SK-N-DZ (cell line): ENCODE measurements at regions not wholly inside any gene's neighbourhood (a gene's known extent, or its start where the extent isn't known, plus 50 kb on each side); places are given as distances from the start of the nearest gene placed in this dataset.

ENCODE experiments used
- DNase-seq: peaks from one replicate; pipeline ENCODE4 v3.0.0-alpha.2; 2015; ENCODE audit warnings: low spot score

GRCh38 chr21:43348170-43348766 is 78.7 kb downstream of the SIK1 start:
- no peak for DNase-seq

- no peak for DNase-seq
Observed at GRCh38 chr21:43347461-43348169, 79.3 kb downstream of the SIK1 start.

- DNase-seq, result no peak
Observed at GRCh38 chr21:43346551-43346950, 80.4 kb downstream of the SIK1 start.

- DNase-seq, result peak; percentile 29
Observed at GRCh38 chr21:43345746-43346409, 81.1 kb downstream of the SIK1 start.

GRCh38 chr21:43345046-43345745 is 81.7 kb downstream of the SIK1 start:
- no peak for DNase-seq

DNA sequence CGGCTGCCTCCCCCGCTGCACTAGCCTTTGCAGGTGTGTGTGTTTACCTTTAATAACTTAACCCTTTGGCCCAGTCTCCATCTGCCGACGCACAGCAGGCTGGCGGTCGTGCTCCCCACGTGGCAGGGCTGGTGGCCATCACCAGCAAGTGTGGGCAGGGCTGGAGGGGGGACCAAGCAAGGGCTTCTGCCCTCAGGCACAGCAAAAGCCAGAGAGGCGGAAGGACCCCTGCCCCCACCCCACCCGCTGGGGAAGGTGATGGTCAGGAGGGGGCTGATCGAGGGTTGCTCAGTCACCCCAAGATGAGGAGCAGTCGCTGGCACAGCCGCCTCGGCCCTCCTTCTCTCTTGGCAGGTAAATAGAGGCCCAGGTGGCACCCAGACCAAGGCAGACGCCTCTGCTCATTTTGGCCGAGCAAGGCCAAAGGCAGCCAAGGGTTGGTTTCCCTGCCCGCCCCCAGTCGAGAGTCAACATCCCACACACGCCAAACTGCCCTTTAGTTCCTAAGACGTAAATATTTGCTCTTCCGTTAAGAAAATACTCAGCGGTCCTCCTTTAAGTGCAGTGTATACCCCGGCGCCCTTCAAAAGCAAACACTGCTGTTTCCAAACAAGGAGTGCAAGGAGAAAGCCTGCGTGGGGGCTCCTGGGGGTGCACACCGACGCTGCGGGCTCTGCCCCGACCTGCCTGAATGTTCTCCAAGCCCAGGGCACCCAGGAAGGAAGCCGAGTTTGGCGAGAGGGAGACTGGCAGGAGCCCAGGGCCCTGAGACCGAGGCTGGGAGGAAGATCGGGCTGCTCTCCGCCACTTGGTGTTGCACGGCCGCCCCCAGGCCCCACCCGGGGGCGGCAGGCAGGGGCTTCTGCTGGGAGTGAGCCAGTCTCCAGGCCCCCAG is 82.7 kb downstream of the SIK1 start:
- no peak for DNase-seq

GRCh38 chr21:43343095-43343991 is 83.6 kb downstream of the SIK1 start:
- no peak for DNase-seq

DNA sequence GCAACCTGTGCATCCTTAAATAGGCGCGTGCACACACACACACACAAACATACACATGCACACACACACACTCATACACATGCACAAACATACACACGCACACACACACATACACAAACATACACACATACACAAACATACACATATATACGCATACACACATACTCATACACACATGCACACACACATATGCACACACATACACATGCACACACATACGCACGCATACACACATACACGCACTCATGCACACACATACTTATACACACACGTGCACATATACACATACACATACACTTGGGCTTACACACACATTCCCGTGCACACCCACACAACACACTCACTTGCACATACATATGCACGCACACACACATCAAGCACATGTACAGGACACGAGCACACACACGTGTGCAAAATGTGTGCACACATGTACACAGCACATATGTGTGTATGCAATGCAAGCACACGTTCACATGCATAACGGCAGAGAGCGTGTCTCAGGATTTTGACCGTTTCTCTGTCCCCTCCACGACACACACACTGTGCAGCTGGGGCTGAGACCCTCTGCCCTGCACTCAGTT is 84.5 kb downstream of the SIK1 start:
- DNase-seq, result no peak

- DNase-seq, result no peak
Observed at GRCh38 chr21:43341378-43342161, 85.4 kb downstream of the SIK1 start.

- DNase-seq, result no peak
Observed at GRCh38 chr21:43340491-43341377, 86.2 kb downstream of the SIK1 start.

GRCh38 chr21:43339668-43340067 is 87.3 kb downstream of the SIK1 start:
- DNase-seq, result no peak

DNA sequence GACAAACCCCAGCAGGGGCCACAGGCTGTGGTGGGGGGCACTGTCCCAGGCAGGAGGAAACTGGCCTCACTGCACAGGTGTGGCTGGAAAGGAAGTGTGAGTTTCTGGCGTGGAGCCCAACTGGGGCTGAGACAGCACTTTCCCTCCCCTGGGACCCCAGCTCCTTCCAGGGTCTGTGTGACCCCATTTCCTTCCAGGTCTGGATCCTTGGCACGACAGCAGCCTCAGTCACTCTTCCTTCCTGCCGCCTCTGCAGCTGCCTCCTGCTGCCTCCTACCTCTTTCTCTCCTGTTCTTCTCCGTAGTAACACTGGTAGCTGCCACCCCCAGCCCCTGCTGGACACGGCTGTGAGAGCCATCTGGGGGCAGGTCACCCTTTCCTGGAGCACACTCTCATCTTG is 88.0 kb downstream of the SIK1 start:
- DNase-seq, result no peak

DNA sequence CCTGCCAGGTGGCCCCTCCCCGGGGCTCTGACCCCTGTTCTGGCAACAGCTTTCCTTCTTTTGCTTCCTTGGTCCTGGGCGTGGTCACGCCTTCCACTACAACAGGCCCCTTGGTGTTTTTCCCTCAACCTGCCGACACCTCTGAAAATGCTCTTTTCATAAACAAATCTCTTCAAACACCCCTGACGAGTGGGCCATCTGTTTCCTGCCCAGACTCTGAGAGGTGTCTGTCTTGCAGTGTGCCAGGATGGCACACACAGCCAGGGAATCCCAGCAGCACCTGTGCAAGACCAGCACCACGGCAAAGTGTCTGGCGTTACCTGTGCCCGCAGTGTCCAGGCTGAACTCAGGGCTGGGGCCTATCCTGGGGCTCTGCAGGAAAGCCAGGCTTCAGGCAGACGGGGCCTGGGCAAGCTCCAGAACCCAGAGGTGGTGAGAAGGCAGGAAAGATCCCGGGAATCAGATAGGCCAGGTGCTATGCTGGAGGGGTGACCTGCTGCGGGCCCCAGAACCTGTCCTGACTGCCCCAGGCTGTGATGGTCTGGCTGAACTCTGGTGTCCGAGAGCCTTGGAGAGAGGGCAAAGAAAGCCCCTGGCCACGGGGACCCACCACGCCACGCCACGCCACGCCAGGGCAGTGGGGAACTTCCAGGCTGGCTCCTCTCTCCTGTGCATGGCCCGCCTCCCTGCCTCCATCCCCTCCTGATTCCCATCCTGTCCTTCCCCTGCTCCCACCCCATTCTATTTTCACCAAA is 88.9 kb downstream of the SIK1 start:
- no peak for DNase-seq

GRCh38 chr21:43335119-43335518 is 91.8 kb downstream of the SIK1 start:
- no peak for DNase-seq

DNA sequence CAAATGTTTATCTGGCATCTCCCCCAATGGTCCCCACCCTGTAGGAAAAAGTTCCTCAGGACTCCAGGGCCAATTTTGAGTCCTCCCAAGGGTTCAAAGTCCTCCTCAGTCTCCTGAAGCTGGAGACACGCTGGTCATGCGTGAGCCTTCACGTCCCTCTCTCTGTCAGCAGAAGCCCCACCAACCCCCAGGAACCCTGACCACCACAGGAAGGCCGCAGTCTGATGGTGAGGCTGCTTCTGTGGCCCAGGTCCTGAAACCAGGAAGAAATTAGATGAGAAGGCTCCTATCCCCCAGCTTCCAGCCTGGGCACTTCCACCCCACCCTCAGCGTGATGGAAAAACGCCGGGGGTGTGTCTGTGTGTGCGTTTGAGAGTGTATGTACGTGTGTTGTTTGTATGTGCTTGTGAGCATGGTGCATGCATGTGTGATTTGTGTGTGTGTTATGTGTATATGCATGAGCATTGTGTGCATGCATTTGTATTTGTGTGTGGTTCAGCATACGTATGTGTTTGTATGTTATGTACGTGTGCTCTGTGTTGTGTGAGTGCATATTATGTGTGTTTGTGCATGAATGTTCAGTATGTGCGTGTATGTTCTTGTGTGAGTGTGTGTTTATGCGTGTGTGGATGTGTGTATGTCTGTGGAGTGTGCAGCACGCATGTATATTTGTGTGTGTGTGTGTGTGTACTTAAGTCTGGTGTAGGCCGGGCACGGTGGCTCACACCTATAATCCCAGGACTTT is 92.5 kb downstream of the SIK1 start:
- DNase-seq, result no peak

DNA sequence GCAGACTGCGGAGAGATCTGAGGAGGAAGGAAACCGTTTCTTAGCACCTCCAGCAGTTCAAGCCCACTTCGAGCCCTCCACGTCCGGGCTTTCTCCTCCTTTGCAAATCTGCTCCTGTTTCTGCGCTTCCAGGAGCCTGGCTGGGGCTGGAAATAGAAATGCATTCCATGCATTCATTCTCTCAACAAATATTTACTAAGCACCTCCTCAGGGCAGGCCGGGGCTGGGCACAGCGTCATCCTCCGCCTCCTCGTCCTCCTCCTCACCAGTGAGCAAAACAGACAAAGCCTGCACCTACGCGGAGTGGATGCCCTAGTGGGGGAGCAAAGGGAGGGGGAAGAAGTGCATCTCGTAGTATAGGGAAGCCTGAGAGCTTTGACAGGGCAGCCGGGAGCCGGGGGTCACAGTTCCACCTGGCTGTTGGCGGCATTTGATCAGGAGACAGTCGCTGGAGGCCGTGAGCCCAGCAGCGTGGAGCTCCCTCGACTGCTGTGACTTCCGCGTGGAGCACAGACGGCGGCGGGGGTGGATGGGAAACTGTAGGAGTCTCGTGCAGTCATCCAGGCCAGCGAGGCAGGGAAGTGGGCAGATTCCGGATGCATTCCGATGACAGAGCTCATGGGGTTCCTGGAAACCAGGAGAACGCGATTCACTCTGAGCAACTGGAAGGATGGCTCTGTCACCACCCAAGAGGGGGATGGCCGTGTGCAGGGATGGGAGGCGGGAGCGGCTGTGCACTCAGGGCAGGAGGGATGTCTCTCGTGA is 93.5 kb downstream of the SIK1 start:
- no peak for DNase-seq
